Transverse colon (tissue), 4 donors: ENCODE measurements at regions not wholly inside any gene's neighbourhood (a gene's known extent, or its start where the extent isn't known, plus 50 kb on each side); places are given as distances from the start of the nearest gene placed in this dataset.

Experiments used
- DNase-seq: peaks from one replicate; pipeline ENCODE4 v3.0.0-alpha.2; 2019
- H3K27ac ChIP-seq, 4 donors: fragments of 200-600 bp; sonication (generic); 2 replicates each; pipeline ENCODE4 v1.5.1; 2016 to 2018; ENCODE audit warnings: inconsistent platforms in 4 of 4
- H3K27me3 ChIP-seq: fragments of 200-600 bp; sonication (generic); 2 replicates; pipeline ENCODE4 v1.5.1; 2017; ENCODE audit warnings: inconsistent platforms
- H3K36me3 ChIP-seq, 4 donors: fragments of 200-600 bp; sonication (generic); 2 replicates each; pipeline ENCODE4 v1.5.1; 2017 to 2019; ENCODE audit warnings: inconsistent platforms in 4 of 4
- H3K4me1 ChIP-seq, 4 donors: fragments of 200-600 bp; sonication (generic); 2 replicates each; pipeline ENCODE4 v1.5.1; 2017 to 2020; ENCODE audit warnings: inconsistent platforms in 4 of 4
- H3K4me3 ChIP-seq, 4 donors: fragments of 200-600 bp; sonication (generic); 1 replicate in 1 of 4; 2 replicates in 3 of 4; pipeline versions ENCODE4 v1.5.1 to v1.6.1; 2017 to 2019; ENCODE audit warnings: inconsistent platforms in 4 of 4
- H3K9me3 ChIP-seq, 2 donors: fragments of 200-600 bp; sonication (generic); 2 replicates each; pipeline ENCODE4 v1.5.1; 2017 to 2019; ENCODE audit warnings: inconsistent platforms in 2 of 2
- EP300 ChIP-seq: sonication (generic); formaldehyde crosslinking; IDR thresholded peaks from one replicate; pipeline ENCODE4 v1.6.1; 2017; ENCODE audit warnings: antibody characterized with exemption, low read depth
- POLR2A ChIP-seq: fragments of 450-650 bp; IDR thresholded peaks from one replicate; pipeline ENCODE4 v1.6.1; 2016; ENCODE audit warnings: antibody characterized with exemption, mild to moderate bottlenecking, moderate library complexity
- POLR2AphosphoS5 ChIP-seq, 3 donors: sonication (generic); formaldehyde crosslinking; IDR thresholded peaks; one replicate each; pipeline ENCODE4 v1.6.1; 2016; ENCODE audit warnings: antibody characterized with exemption in 3 of 3
- WGBS, 2 donors: methylation state at CpG; one replicate each; pipeline ENCODE4 v1.1.5; 2018; ENCODE audit warnings: low coverage in 1 of 2; 5-methylcytosine and 5-hydroxymethylcytosine counted together
- in situ Hi-C, 4 donors: fragments of 200-750 bp; cut with MboI; loops; one replicate each; pipeline versions ENCODE4 v1.15.0 to v1.15.1; 2017; ENCODE audit warnings: low sequenced_read_pairs in 3 of 4, low pct_ligation_motif_present in 1 of 4, low pct_unique_long_range_greater_than_20kb in 1 of 4
- intact Hi-C: fragments of 100-400 bp; cut with DNase I; formaldehyde crosslinking; loops from one replicate; pipeline ENCODE4 v1.15.1; 2023; ENCODE audit warnings: low total_unique reads
- TF ChIP-seq, protein P1 (sequence below), 5 experiments: fragments of 200-600 bp in 3 of 5; fragments of 450-650 bp in 2 of 5; sonication (generic) in 3 of 5; IDR thresholded peaks; 1 replicate in 2 of 5; 2 replicates in 3 of 5; pipeline ENCODE4 v1.5.1; 2016 to 2017; ENCODE audit warnings: antibody characterized with exemption in 5 of 5, inconsistent platforms in 3 of 5, mild to moderate bottlenecking in 2 of 5, moderate library complexity in 1 of 5

DNA sequence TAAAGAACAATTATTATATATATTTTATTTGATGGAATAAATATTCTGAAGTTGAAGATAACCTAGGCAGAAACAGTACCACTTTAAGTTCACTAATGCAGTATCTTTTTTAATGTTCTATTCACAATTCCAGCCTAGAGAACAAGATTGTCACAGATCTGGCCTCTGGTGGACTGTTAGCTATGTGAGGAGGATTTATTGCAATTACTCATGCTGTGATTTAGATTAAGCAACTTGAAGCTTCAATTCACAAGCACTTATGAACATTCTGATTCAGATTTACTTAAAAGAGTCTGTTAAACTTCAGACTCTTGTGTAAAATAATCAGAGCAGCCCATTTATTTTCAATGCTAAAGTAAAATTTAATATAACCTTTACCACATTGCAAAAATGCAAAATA is 1489.8 kb downstream of the STIM2 start:
- Histone ChIP-seq H3K4me1 (no peaks in the 10 kb centered on the region), H3K27ac (no peak overlapping the region), H3K27me3 (no peaks in the 10 kb centered on the region), H3K36me3 (no peaks in the 10 kb centered on the region), H3K4me3 (no peak overlapping the region), H3K9me3 (no peaks in the 10 kb centered on the region)
- TF ChIP-seq EP300 (no peak), POLR2A (no peak), POLR2AphosphoS5 (IDR thresholded peaks at IDR 0.05) (no peak)
- TF ChIP-seq, protein P1, sequence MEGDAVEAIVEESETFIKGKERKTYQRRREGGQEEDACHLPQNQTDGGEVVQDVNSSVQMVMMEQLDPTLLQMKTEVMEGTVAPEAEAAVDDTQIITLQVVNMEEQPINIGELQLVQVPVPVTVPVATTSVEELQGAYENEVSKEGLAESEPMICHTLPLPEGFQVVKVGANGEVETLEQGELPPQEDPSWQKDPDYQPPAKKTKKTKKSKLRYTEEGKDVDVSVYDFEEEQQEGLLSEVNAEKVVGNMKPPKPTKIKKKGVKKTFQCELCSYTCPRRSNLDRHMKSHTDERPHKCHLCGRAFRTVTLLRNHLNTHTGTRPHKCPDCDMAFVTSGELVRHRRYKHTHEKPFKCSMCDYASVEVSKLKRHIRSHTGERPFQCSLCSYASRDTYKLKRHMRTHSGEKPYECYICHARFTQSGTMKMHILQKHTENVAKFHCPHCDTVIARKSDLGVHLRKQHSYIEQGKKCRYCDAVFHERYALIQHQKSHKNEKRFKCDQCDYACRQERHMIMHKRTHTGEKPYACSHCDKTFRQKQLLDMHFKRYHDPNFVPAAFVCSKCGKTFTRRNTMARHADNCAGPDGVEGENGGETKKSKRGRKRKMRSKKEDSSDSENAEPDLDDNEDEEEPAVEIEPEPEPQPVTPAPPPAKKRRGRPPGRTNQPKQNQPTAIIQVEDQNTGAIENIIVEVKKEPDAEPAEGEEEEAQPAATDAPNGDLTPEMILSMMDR (IDR thresholded peaks at IDR 0.05), result no peak
- DNase-seq, result no peak
- in situ Hi-C loops, result no loop called here
- intact Hi-C loops, result no loop called here

DNA sequence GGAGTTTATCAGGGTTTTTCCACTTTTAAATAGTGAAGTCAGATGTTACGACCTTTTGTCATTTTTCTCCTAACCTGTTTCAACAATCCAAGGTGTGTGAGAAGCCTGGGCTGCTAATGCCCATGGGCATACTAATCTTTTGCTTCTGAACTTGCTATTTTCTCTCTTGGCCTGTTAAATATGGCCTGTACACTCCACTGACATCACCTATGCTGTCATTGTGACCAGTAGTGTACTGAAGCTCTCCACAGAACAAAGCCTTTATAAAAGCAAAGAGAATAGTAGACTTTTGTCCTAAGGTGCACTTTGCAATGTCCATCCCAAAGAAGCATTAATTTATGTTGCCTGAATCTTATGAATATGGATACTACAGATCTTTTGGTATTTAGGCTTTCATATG is 1490.5 kb downstream of the STIM2 start:
- Histone ChIP-seq H3K36me3 (no peaks in the 10 kb centered on the region), H3K27me3 (no peaks in the 10 kb centered on the region), H3K4me3 (no peak overlapping the region), H3K27ac (no peak overlapping the region), H3K4me1 (no peaks in the 10 kb centered on the region), H3K9me3 (no peaks in the 10 kb centered on the region)
- TF ChIP-seq, protein P1 (IDR thresholded peaks at IDR 0.05), result no peak
- no peak for TF ChIP-seq POLR2A
- 0 to 5% methylated on average over 1 of the region's 1 CpG for WGBS, 2 donors
- intact Hi-C loops (no loop called here), in situ Hi-C loops (no loop called here)
- no peak for DNase-seq

DNA sequence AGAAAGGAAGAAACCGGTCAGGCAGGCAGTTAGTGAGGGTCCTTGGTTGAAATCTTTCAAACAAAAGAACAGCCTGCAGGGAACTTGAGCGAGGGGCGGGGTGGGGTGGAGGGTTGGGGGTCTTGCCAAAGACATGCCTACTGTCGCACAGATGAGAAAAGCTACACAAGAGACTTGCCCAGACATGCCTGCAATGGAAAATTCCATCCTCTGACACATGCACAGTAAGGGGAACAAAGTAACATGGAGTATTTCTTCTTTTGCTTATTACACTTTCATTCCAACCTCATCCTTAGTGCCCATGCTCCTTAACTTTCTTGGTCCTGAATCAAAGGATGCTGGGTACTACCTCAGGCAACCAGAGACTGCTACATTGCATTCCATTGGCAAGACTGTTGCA is 1491.2 kb downstream of the STIM2 start:
- WGBS, 2 donors, result 89 to 100% methylated on average over 2 to 4 of the region's 4 CpGs
- DNase-seq, result no peak
- Histone ChIP-seq H3K36me3 (no peaks in the 10 kb centered on the region), H3K27ac (no peak overlapping the region), H3K4me3 (no peak overlapping the region), H3K9me3 (no peaks in the 10 kb centered on the region), H3K4me1 (no peaks in the 10 kb centered on the region), H3K27me3 (no peaks in the 10 kb centered on the region)
- intact Hi-C loops, result no loop called here
- in situ Hi-C loops, result no loop called here
- TF ChIP-seq EP300 (no peak), POLR2A (no peak)

DNA sequence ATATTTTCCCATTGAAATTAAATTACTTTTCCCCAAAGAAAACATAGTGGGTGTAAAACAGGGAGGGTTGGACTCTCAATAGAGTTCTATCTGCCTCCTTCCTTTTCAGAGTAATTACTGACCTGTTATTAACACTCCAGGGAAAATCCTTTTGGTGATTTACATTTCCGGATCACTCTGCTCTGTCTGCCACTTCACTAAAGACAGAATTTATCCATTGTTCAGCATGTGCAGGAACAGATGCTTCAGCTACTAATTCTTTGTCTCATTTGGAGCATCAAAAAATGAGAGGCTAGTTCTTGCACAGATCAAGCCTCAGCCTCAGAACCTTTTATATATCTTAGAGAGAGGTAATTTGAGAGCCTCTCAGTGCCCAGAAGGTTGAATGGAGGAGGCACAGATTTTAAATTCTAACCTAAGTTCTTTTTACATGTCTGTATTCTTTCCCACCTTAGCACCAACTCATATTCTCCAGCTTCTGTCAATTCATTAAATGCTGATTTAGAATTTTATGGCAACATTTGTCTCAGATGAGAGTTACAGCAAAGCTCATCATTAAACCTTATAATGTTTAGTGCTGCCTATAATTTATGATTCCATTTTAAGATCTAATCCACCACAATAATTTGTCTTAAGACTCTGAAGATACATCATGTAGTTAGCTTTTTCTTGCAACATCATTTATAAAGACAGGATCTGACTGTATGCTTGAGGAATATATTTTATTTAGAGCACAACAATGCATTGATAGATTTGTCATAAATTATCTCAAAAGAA is 1494.4 kb downstream of the STIM2 start:
- in situ Hi-C loops (no loop called here), intact Hi-C loops (no loop called here)
- TF ChIP-seq, protein P1 (IDR thresholded peaks at IDR 0.05), result no peak
- TF ChIP-seq EP300 (no peak), POLR2AphosphoS5 (IDR thresholded peaks at IDR 0.05) (no peak), POLR2A (no peak)
- Histone ChIP-seq H3K4me1 (no peaks in the 10 kb centered on the region), H3K27me3 (no peaks in the 10 kb centered on the region), H3K9me3 (no peaks in the 10 kb centered on the region), H3K4me3 (no peak overlapping the region), H3K27ac (no peak overlapping the region), H3K36me3 (no peaks in the 10 kb centered on the region)
- WGBS, 2 donors, result 53 to 57% methylated on average over 1 of the region's 1 CpG
- no peak for DNase-seq

DNA sequence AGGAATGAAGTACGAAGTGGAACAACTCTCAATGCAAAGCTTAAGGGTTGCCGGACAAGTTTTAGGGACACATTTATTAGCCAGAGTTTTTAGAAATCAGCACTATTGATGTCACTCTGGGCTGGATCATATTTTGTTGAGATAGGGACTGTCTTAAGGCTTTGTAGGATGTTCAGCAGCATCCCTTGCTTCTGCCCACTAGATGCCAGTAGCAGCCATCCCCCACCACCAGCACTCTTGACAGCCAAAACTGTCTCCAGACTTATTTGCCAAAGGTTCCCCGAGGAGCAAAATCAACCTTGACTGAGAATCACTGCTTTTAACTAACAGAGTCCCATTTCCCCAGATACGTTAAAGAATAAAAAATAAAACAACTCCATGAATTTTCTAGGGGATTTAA is 1497.3 kb downstream of the STIM2 start:
- no peak for TF ChIP-seq EP300
- TF ChIP-seq, protein P1 (IDR thresholded peaks at IDR 0.05), result no peak
- TF ChIP-seq POLR2A, result no peak
- no peak for TF ChIP-seq POLR2AphosphoS5 (IDR thresholded peaks at IDR 0.05)
- in situ Hi-C loops, result no loop called here
- H3K4me3 ChIP-seq, result no peak overlapping the region
- H3K9me3 ChIP-seq, result no peaks in the 10 kb centered on the region
- H3K27ac ChIP-seq, result no peak overlapping the region
- no peak for DNase-seq
- WGBS, 2 donors, result 52 to 64% methylated on average over 4 of the region's 4 CpGs
- no peaks in the 10 kb centered on the region for H3K4me1 ChIP-seq
- intact Hi-C loops, result no loop called here
- H3K36me3 ChIP-seq, result no peaks in the 10 kb centered on the region
- no peaks in the 10 kb centered on the region for H3K27me3 ChIP-seq
